ENCODE measurements at regions not wholly inside any gene's neighbourhood (a gene's known extent, or its start where the extent isn't known, plus 50 kb on each side); places are given as distances from the start of the nearest gene placed in this dataset.

- H3K27ac ChIP-seq (ENCODE audit: low read depth, low read length), result no peak overlapping the region
- H3K9ac ChIP-seq (ENCODE audit: low read length in 5 of 5), result no peak overlapping the region
- peaks cover 2 to 11% (median 8%) of the 10 kb centered on the region in 5 donors for H3K9me3 ChIP-seq (ENCODE audit: control insufficient read depth in 5 of 5, low read length in 5 of 5)
- no peak overlapping the region for H3K4me3 ChIP-seq (ENCODE audit: low read depth in 1 of 5, low read length in 5 of 5)
- H3K27me3 ChIP-seq (ENCODE audit: control insufficient read depth in 5 of 5, insufficient read depth in 4 of 5, low read length in 5 of 5), result no peaks in the 10 kb centered on the region
- peaks cover 0 to 9% (median 7%) of the 10 kb centered on the region in 5 donors for H3K4me1 ChIP-seq (ENCODE audit: control insufficient read depth in 5 of 5, insufficient read depth in 5 of 5, low read length in 5 of 5)
- no peaks in the 10 kb centered on the region for H3K36me3 ChIP-seq (ENCODE audit: control insufficient read depth in 5 of 5, insufficient read depth in 5 of 5, low read length in 5 of 5)
These were observed 564.5 kb upstream of the GHITM start for GRCh38 chr10:83574770-83575169.

- no peak overlapping the region for H3K4me3 ChIP-seq (ENCODE audit: low read depth in 1 of 5, low read length in 5 of 5)
- H3K9me3 ChIP-seq (ENCODE audit: control insufficient read depth in 5 of 5, low read length in 5 of 5), result peaks cover 2 to 11% (median 8%) of the 10 kb centered on the region in 5 donors
- no peaks in the 10 kb centered on the region for H3K27me3 ChIP-seq (ENCODE audit: control insufficient read depth in 5 of 5, insufficient read depth in 4 of 5, low read length in 5 of 5)
- no peak overlapping the region for H3K9ac ChIP-seq (ENCODE audit: low read length in 5 of 5)
- peaks cover 0 to 9% (median 7%) of the 10 kb centered on the region in 5 donors for H3K4me1 ChIP-seq (ENCODE audit: control insufficient read depth in 5 of 5, insufficient read depth in 5 of 5, low read length in 5 of 5)
- no peaks in the 10 kb centered on the region for H3K36me3 ChIP-seq (ENCODE audit: control insufficient read depth in 5 of 5, insufficient read depth in 5 of 5, low read length in 5 of 5)
- H3K27ac ChIP-seq (ENCODE audit: low read depth, low read length), result no peak overlapping the region
These were observed 561.9 kb upstream of the GHITM start for GRCh38 chr10:83577421-83577820.

GRCh38 chr10:83580373-83581012, 558.8 kb upstream of the GHITM start:
- no peak overlapping the region for H3K4me3 ChIP-seq (ENCODE audit: low read depth in 1 of 5, low read length in 5 of 5)
- H3K4me1 ChIP-seq (ENCODE audit: control insufficient read depth in 5 of 5, insufficient read depth in 5 of 5, low read length in 5 of 5), result peaks cover 0 to 9% (median 7%) of the 10 kb centered on the region in 5 donors
- H3K27me3 ChIP-seq (ENCODE audit: control insufficient read depth in 5 of 5, insufficient read depth in 4 of 5, low read length in 5 of 5), result no peaks in the 10 kb centered on the region
- H3K9me3 ChIP-seq (ENCODE audit: control insufficient read depth in 5 of 5, low read length in 5 of 5), result peaks cover 2 to 11% (median 8%) of the 10 kb centered on the region in 5 donors
- no peaks in the 10 kb centered on the region for H3K36me3 ChIP-seq (ENCODE audit: control insufficient read depth in 5 of 5, insufficient read depth in 5 of 5, low read length in 5 of 5)
- no peak overlapping the region for H3K27ac ChIP-seq (ENCODE audit: low read depth, low read length)
- H3K9ac ChIP-seq (ENCODE audit: low read length in 5 of 5), result no peak overlapping the region

GRCh38 chr10:83582407-83583095, 556.8 kb upstream of the GHITM start:
- peaks cover 0 to 6% (median 2%) of the 10 kb centered on the region in 5 donors for H3K9me3 ChIP-seq (ENCODE audit: control insufficient read depth in 5 of 5, low read length in 5 of 5)
- no peaks in the 10 kb centered on the region for H3K36me3 ChIP-seq (ENCODE audit: control insufficient read depth in 5 of 5, insufficient read depth in 5 of 5, low read length in 5 of 5)
- no peak overlapping the region for H3K27ac ChIP-seq (ENCODE audit: low read depth, low read length)
- H3K4me3 ChIP-seq (ENCODE audit: low read depth in 1 of 5, low read length in 5 of 5), result no peak overlapping the region
- H3K27me3 ChIP-seq (ENCODE audit: control insufficient read depth in 5 of 5, insufficient read depth in 4 of 5, low read length in 5 of 5), result no peaks in the 10 kb centered on the region
- H3K4me1 ChIP-seq (ENCODE audit: control insufficient read depth in 5 of 5, insufficient read depth in 5 of 5, low read length in 5 of 5), result peaks cover 0 to 9% (median 7%) of the 10 kb centered on the region in 5 donors
- H3K9ac ChIP-seq (ENCODE audit: low read length in 5 of 5), result no peak overlapping the region

GRCh38 chr10:83585686-83586085, 553.6 kb upstream of the GHITM start:
- H3K36me3 ChIP-seq (ENCODE audit: control insufficient read depth in 5 of 5, insufficient read depth in 5 of 5, low read length in 5 of 5), result no peaks in the 10 kb centered on the region
- no peaks in the 10 kb centered on the region for H3K27me3 ChIP-seq (ENCODE audit: control insufficient read depth in 5 of 5, insufficient read depth in 4 of 5, low read length in 5 of 5)
- H3K9ac ChIP-seq (ENCODE audit: low read length in 5 of 5), result no peak overlapping the region
- no peaks in the 10 kb centered on the region for H3K9me3 ChIP-seq (ENCODE audit: control insufficient read depth in 5 of 5, low read length in 5 of 5)
- no peak overlapping the region for H3K27ac ChIP-seq (ENCODE audit: low read depth, low read length)
- H3K4me3 ChIP-seq (ENCODE audit: low read depth in 1 of 5, low read length in 5 of 5), result no peak overlapping the region
- no peaks in the 10 kb centered on the region for H3K4me1 ChIP-seq (ENCODE audit: control insufficient read depth in 5 of 5, insufficient read depth in 5 of 5, low read length in 5 of 5)

- H3K4me3 ChIP-seq (ENCODE audit: low read depth in 1 of 5, low read length in 5 of 5), result no peak overlapping the region
- H3K9ac ChIP-seq (ENCODE audit: low read length in 5 of 5), result no peak overlapping the region
- no peaks in the 10 kb centered on the region for H3K4me1 ChIP-seq (ENCODE audit: control insufficient read depth in 5 of 5, insufficient read depth in 5 of 5, low read length in 5 of 5)
- peaks cover 0 to 23% (median 14%) of the 10 kb centered on the region in 5 donors for H3K9me3 ChIP-seq (ENCODE audit: control insufficient read depth in 5 of 5, low read length in 5 of 5)
- no peaks in the 10 kb centered on the region for H3K36me3 ChIP-seq (ENCODE audit: control insufficient read depth in 5 of 5, insufficient read depth in 5 of 5, low read length in 5 of 5)
- H3K27ac ChIP-seq (ENCODE audit: low read depth, low read length), result no peak overlapping the region
- H3K27me3 ChIP-seq (ENCODE audit: control insufficient read depth in 5 of 5, insufficient read depth in 4 of 5, low read length in 5 of 5), result no peaks in the 10 kb centered on the region
These were observed 546.9 kb upstream of the GHITM start for GRCh38 chr10:83592337-83592935.

- Histone ChIP-seq H3K9ac (ENCODE audit: low read length in 5 of 5) (no peak overlapping the region), H3K27me3 (ENCODE audit: control insufficient read depth in 5 of 5, insufficient read depth in 4 of 5, low read length in 5 of 5) (no peaks in the 10 kb centered on the region), H3K4me1 (ENCODE audit: control insufficient read depth in 5 of 5, insufficient read depth in 5 of 5, low read length in 5 of 5) (peaks cover 0 to 6% (median 4%) of the 10 kb centered on the region in 5 donors), H3K27ac (ENCODE audit: low read depth, low read length) (no peak overlapping the region), H3K36me3 (ENCODE audit: control insufficient read depth in 5 of 5, insufficient read depth in 5 of 5, low read length in 5 of 5) (no peaks in the 10 kb centered on the region), H3K9me3 (ENCODE audit: control insufficient read depth in 5 of 5, low read length in 5 of 5) (no peaks in the 10 kb centered on the region), H3K4me3 (ENCODE audit: low read depth in 1 of 5, low read length in 5 of 5) (no peak overlapping the region)
These were observed 535.6 kb upstream of the GHITM start for GRCh38 chr10:83603708-83604107.

GRCh38 chr10:83605783-83606630, 533.3 kb upstream of the GHITM start:
- Histone ChIP-seq H3K36me3 (ENCODE audit: control insufficient read depth in 5 of 5, insufficient read depth in 5 of 5, low read length in 5 of 5) (no peaks in the 10 kb centered on the region), H3K4me1 (ENCODE audit: control insufficient read depth in 5 of 5, insufficient read depth in 5 of 5, low read length in 5 of 5) (peaks cover 0 to 6% (median 4%) of the 10 kb centered on the region in 5 donors), H3K4me3 (ENCODE audit: low read depth in 1 of 5, low read length in 5 of 5) (no peak overlapping the region), H3K9ac (ENCODE audit: low read length in 5 of 5) (no peak overlapping the region), H3K27me3 (ENCODE audit: control insufficient read depth in 5 of 5, insufficient read depth in 4 of 5, low read length in 5 of 5) (no peaks in the 10 kb centered on the region), H3K9me3 (ENCODE audit: control insufficient read depth in 5 of 5, low read length in 5 of 5) (no peaks in the 10 kb centered on the region), H3K27ac (ENCODE audit: low read depth, low read length) (no peak overlapping the region)

- no peaks in the 10 kb centered on the region for H3K9me3 ChIP-seq (ENCODE audit: control insufficient read depth in 5 of 5, low read length in 5 of 5)
- H3K9ac ChIP-seq (ENCODE audit: low read length in 5 of 5), result no peak overlapping the region
- no peak overlapping the region for H3K4me3 ChIP-seq (ENCODE audit: low read depth in 1 of 5, low read length in 5 of 5)
- no peaks in the 10 kb centered on the region for H3K27me3 ChIP-seq (ENCODE audit: control insufficient read depth in 5 of 5, insufficient read depth in 4 of 5, low read length in 5 of 5)
- H3K36me3 ChIP-seq (ENCODE audit: control insufficient read depth in 5 of 5, insufficient read depth in 5 of 5, low read length in 5 of 5), result no peaks in the 10 kb centered on the region
- H3K4me1 ChIP-seq (ENCODE audit: control insufficient read depth in 5 of 5, insufficient read depth in 5 of 5, low read length in 5 of 5), result peaks cover 0 to 6% (median 4%) of the 10 kb centered on the region in 5 donors
- no peak overlapping the region for H3K27ac ChIP-seq (ENCODE audit: low read depth, low read length)
These were observed 531.2 kb upstream of the GHITM start for GRCh38 chr10:83607959-83608745.

Data from subcutaneous abdominal adipose tissue (tissue), 5 donors.